SK-N-SH (cell line): ENCODE measurements at regions not wholly inside any gene's neighbourhood (a gene's known extent, or its start where the extent isn't known, plus 50 kb on each side); places are given as distances from the start of the nearest gene placed in this dataset.

Source experiments
- CTCF ChIA-PET: fragments of 300-600, 350-600 bp; formaldehyde crosslinking; extraction: SDS; loops from one replicate; lab custom pipeline; 2021; lab: Yijun Ruan, JAX
- POLR2A ChIA-PET: fragments of 350-600 bp; sonication (Branson Sonifier 250); formaldehyde crosslinking; extraction: SDS; loops from one replicate; lab custom pipeline; 2020; ENCODE audit warnings: antibody characterized with exemption, inconsistent platforms; lab: Yijun Ruan, JAX
- DNase-seq: peaks from one replicate; pipeline ENCODE4 v3.0.0; 2012
- H2AFZ ChIP-seq: fragments of 200-600 bp; sonication (generic); 2 replicates; pipeline ENCODE4 v1.8.1; 2016; ENCODE audit warnings: antibody characterized with exemption, mild to moderate bottlenecking, low read depth
- H3F3A ChIP-seq: fragments of 200-600 bp; sonication (generic); replicated peaks from 2 replicates; pipeline ENCODE3; 2016; ENCODE audit warnings: antibody characterized with exemption, mild to moderate bottlenecking; ENCODE audit not compliant: insufficient read depth
- H3K27ac ChIP-seq, 2 experiments: fragments of 200-500 bp in 1 of 2; fragments of 200-600 bp in 1 of 2; sonication (Bioruptor generic) in 1 of 2; sonication (generic), shearing (Covaris generic) in 1 of 2; 2 replicates each; pipeline versions ENCODE4 v1.5.1 to v1.6.1; 2014 to 2016; ENCODE audit warnings: low read depth in 2 of 2, inconsistent platforms in 1 of 2, low read length in 1 of 2, mild to moderate bottlenecking in 1 of 2, mixed read lengths in 1 of 2
- H3K27me3 ChIP-seq: fragments of 200-600 bp; sonication (generic), shearing (Covaris generic); 2 replicates; pipeline ENCODE4 v1.6.1; 2016; ENCODE audit warnings: mixed run types; ENCODE audit not compliant: insufficient read depth
- H3K36me3 ChIP-seq, 2 experiments: fragments of 200-500 bp in 1 of 2; fragments of 200-600 bp in 1 of 2; sonication (Bioruptor generic) in 1 of 2; sonication (generic) in 1 of 2; replicated peaks in 1 of 2; 2 replicates each; pipeline versions ENCODE3 to v1.5.1; 2014 to 2016; ENCODE audit warnings: low read length in 1 of 2, mild to moderate bottlenecking in 1 of 2; ENCODE audit not compliant: insufficient read depth in 2 of 2, control insufficient read depth in 1 of 2
- H3K4me1 ChIP-seq, 2 experiments: fragments of 200-500 bp in 1 of 2; fragments of 200-600 bp in 1 of 2; sonication (Bioruptor generic) in 1 of 2; sonication (generic), shearing (Covaris generic) in 1 of 2; 2 replicates each; pipeline versions ENCODE4 v1.5.1 to v1.6.1; 2014 to 2016; ENCODE audit warnings: low read depth in 1 of 2, low read length in 1 of 2, mixed run types in 1 of 2; ENCODE audit not compliant: insufficient read depth in 2 of 2, control insufficient read depth in 1 of 2
- H3K4me2 ChIP-seq: fragments of 200-600 bp; sonication (generic), shearing (Covaris generic); 2 replicates; pipeline ENCODE4 v1.6.1; 2017; ENCODE audit warnings: mixed run types
- H3K4me3 ChIP-seq, 2 experiments: fragments of 200-500 bp in 1 of 2; fragments of 200-600 bp in 1 of 2; sonication (Bioruptor generic) in 1 of 2; sonication (generic), shearing (Covaris generic) in 1 of 2; 2 replicates each; pipeline versions ENCODE4 v1.5.1 to v1.8.1; 2014 to 2016; ENCODE audit warnings: low read depth in 2 of 2, inconsistent platforms in 1 of 2, low read length in 1 of 2, mild to moderate bottlenecking in 1 of 2, mixed read lengths in 1 of 2, moderate library complexity in 1 of 2
- H3K79me2 ChIP-seq: fragments of 200-600 bp; sonication (generic); 2 replicates; pipeline ENCODE4 v1.8.1; 2017; ENCODE audit warnings: mild to moderate bottlenecking; ENCODE audit not compliant: insufficient read depth
- H3K9ac ChIP-seq: fragments of 200-600 bp; sonication (generic); 2 replicates; pipeline ENCODE4 v1.6.1; 2017; ENCODE audit warnings: mixed run types
- H3K9me2 ChIP-seq: fragments of 200-600 bp; sonication (generic); 2 replicates; pipeline ENCODE4 v1.6.1; 2017; ENCODE audit warnings: mixed run types
- H3K9me3 ChIP-seq: fragments of 200-600 bp; sonication (generic); 2 replicates; pipeline ENCODE4 v1.6.1; 2017; ENCODE audit warnings: mixed run types, mild to moderate bottlenecking, moderate library complexity
- H4K20me1 ChIP-seq: fragments of 200-600 bp; sonication (generic); 2 replicates; pipeline ENCODE4 v1.6.1; 2017; ENCODE audit warnings: mild to moderate bottlenecking, mixed run types; ENCODE audit not compliant: insufficient read depth
- CHD2 ChIP-seq: fragments of 150-350 bp; IDR thresholded peaks from 2 replicates; pipeline ENCODE4 v1.6.1; 2018; ENCODE audit warnings: low read length; ENCODE audit not compliant: partially characterized antibody
- EP300 ChIP-seq, 2 experiments: IDR thresholded peaks; 2 replicates each; pipeline versions ENCODE4 v1.4.0 to v1.6.1; 2012; ENCODE audit warnings: borderline replicate concordance in 1 of 2, low read depth in 1 of 2, low read length in 1 of 2
- EZH2phosphoT487 ChIP-seq: fragments of 200-600 bp; sonication (generic); IDR thresholded peaks from 2 replicates; pipeline ENCODE4 v1.6.1; 2017; ENCODE audit warnings: low read depth, mixed run types, mild to moderate bottlenecking, antibody characterized with exemption, moderate library complexity, borderline replicate concordance
- FOSL2 ChIP-seq: IDR thresholded peaks from 2 replicates; pipeline ENCODE4 v1.4.0; 2012; ENCODE audit warnings: low read depth, mild to moderate bottlenecking, moderate library complexity, borderline replicate concordance
- PBX3 ChIP-seq: IDR thresholded peaks from 2 replicates; pipeline ENCODE4; 2012
- RAD21 ChIP-seq: IDR thresholded peaks from 2 replicates; pipeline ENCODE4 v1.6.1; 2012; ENCODE audit warnings: mild to moderate bottlenecking, low read length
- RCOR1 ChIP-seq: fragments of 150-350 bp; IDR thresholded peaks from 2 replicates; pipeline ENCODE4 v1.6.1; 2017; ENCODE audit warnings: antibody characterized with exemption, low read length
- TCF12 ChIP-seq: IDR thresholded peaks from 2 replicates; pipeline ENCODE4 v1.4.0; 2012
- USF2 ChIP-seq: fragments of 150-350 bp; IDR thresholded peaks from 2 replicates; pipeline ENCODE4 v1.6.1; 2017; ENCODE audit warnings: antibody characterized with exemption, low read length, low read depth, borderline replicate concordance
- ZBTB33 ChIP-seq: IDR thresholded peaks from 2 replicates; pipeline ENCODE4 v1.4.0; 2012; ENCODE audit warnings: low read depth, borderline replicate concordance
- WGBS: methylation state at CpG from one replicate; pipeline ENCODE4 v1.1.6; 2017; ENCODE audit warnings: low lambda C conversion rate; 5-methylcytosine and 5-hydroxymethylcytosine counted together

GRCh38 chr10:36578306-36578705 is 547.1 kb upstream of the ANKRD30A start:
- Histone ChIP-seq H2AFZ (no peak overlapping the region), H3K4me2 (no peak overlapping the region), H3K36me3 (no peaks in the 10 kb centered on the region), H4K20me1 (no peaks in the 10 kb centered on the region), H3K9me2 (no peaks in the 10 kb centered on the region), H3K9ac (no peak overlapping the region), H3K4me3 (no peak overlapping the region), H3K4me1 (no peaks in the 10 kb centered on the region), H3K9me3 (no peaks in the 10 kb centered on the region), H3K79me2 (no peaks in the 10 kb centered on the region), H3F3A (peaks cover 4% of the 10 kb centered on the region), H3K27ac (peak overlapping the region in 1 of 2 experiments; percentile 35; a peak in 2 of 4 replicates), H3K27me3 (no peaks in the 10 kb centered on the region)
- DNase-seq = no peak
- TF ChIP-seq EZH2phosphoT487 (no peak), CHD2 (no peak), TCF12 (peak; percentile 26; the same call in 1 of the 2 replicates), FOSL2 (peak; percentile 63; the same call in 1 of the 2 replicates), PBX3 (peak; percentile 31; the same call in 1 of the 2 replicates), EP300 (IDR thresholded peaks at IDR 0.05; ENCODE audit: borderline replicate concordance in 1 of 2, low read depth in 1 of 2, low read length in 1 of 2) (peak in 1 of 2 experiments; percentile 36; a peak in 1 of 4 replicates), USF2 (no peak)
- ChIA-PET POLR2A (no interaction called here), CTCF (no interaction called here)
- 59% methylated on average over 5 of the region's 5 CpGs for WGBS

- Histone ChIP-seq H3K4me3 (no peak overlapping the region), H3K36me3 (no peaks in the 10 kb centered on the region), H3K27ac (no peak overlapping the region), H3K4me1 (no peaks in the 10 kb centered on the region), H3K4me2 (no peak overlapping the region), H3K27me3 (no peaks in the 10 kb centered on the region), H4K20me1 (no peaks in the 10 kb centered on the region), H2AFZ (no peak overlapping the region), H3F3A (peaks cover 4% of the 10 kb centered on the region), H3K9me2 (no peaks in the 10 kb centered on the region), H3K9ac (no peak overlapping the region), H3K9me3 (no peaks in the 10 kb centered on the region), H3K79me2 (no peaks in the 10 kb centered on the region)
- ChIA-PET CTCF (no interaction called here), POLR2A (no interaction called here)
- no peak for DNase-seq
- TF ChIP-seq ZBTB33 = no peak
- TF ChIP-seq RAD21 = no peak
- no peak for TF ChIP-seq RCOR1
- no peak for TF ChIP-seq CHD2
- 84% methylated on average over 1 of the region's 1 CpG for WGBS
Observed at GRCh38 chr10:36577126-36577525, 548.3 kb upstream of the ANKRD30A start.
